SHP77 treated with DMSO at 0.1 percent for 48 hours (cell line): ENCODE measurements at regions not wholly inside any gene's neighbourhood (a gene's known extent, or its start where the extent isn't known, plus 50 kb on each side); places are given as distances from the start of the nearest gene placed in this dataset.

ENCODE experiments used
- DNase-seq: peaks from one replicate; lab custom pipeline; 2025; lab: John Stamatoyannopoulos, UW

DNA sequence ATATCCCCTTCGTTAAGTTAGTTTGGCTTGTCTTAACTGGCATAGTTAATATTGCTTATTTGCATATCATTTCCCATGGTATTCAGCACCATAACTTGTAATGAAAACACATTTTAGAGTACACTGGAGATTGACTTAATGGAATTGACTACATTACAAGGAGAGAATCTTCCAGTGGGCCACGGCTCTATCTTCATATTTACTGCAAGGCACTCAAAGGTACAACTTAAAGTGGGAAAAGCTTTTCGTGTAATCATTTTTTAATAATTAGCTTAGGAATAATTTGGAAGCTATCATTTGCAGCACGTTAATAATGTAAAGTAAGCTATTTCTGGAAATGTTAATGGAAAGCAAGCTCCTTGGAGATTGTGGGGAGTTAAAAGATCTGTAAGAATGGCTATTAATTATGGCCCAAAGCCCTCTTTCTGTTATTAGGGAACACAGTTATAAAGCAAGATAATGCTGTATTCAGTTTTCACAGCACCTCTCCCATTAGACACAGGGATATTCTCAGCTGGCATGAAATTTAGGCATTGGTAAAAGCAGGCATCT lies 551.5 kb upstream of the RGMA start:
- DNase-seq: no peak

DNA sequence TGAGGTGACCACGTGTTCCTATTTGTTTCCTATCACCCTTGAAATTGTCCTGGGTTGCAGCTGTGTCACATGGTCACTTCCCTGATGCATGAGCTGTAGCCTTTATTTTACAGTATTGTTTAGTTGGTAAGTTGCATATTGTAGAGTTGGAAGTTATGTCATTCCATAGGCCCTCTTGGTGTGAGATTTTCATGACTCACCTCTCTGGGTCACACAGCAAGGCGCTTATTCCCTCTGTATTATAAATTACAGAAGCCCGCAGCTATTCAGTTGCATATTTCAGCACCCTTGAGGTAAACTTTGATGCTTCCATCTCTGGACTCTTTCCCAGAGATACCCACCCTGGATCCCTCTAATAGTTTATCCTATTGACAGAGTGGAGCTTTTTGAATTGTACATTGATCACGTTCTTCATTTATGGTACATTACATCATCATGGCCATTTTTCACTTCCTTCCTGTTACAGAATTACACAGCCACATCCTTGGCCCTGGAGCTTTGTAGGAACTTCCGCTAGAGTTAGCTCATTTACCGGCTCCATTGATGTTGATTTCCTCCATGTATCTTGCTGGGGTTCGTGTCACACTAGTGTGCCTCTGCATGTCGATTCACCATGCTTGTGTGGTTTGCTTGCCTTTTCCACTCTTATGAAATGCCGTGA lies 543.1 kb upstream of the RGMA start:
- no peak for DNase-seq

DNA sequence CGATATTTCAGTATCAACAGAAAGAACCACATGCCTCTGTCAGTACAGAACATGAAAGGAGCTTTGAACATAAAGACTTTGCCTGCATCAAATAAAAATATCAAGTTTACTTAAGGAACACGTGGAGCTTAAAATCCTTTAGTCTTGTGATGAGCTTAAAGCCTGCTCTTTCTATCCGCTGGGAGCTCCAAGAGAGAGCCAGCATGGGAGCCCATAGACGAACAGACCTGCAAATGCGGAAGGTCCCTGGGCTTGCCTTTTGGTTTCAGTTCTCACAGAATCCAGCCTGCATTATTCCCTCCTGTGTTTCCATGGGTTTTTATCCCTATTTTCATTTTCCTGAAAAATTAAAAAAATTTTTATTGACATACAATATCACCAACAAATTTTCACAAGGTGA lies 530.6 kb upstream of the RGMA start:
- no peak for DNase-seq

DNA sequence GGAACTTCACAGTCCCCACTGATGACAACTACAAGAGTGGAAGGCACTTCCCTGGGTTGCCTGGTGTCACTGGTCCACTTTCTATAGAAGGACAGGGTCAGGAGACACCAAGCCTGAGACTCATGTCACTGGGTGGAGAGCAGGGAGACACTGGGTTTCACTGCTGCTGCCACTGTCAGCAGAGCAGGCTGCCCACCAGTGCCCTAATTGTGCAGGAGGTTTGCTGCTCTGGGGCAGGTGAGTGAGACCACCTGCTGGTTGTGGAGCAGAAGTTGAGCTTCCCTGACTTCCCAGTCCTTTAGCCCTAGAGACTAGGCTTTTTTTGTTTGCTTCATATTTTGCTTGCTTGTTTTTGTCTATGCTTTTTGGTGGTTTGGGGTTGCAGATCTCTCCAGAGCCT lies 528.4 kb upstream of the RGMA start:
- no peak for DNase-seq

DNA sequence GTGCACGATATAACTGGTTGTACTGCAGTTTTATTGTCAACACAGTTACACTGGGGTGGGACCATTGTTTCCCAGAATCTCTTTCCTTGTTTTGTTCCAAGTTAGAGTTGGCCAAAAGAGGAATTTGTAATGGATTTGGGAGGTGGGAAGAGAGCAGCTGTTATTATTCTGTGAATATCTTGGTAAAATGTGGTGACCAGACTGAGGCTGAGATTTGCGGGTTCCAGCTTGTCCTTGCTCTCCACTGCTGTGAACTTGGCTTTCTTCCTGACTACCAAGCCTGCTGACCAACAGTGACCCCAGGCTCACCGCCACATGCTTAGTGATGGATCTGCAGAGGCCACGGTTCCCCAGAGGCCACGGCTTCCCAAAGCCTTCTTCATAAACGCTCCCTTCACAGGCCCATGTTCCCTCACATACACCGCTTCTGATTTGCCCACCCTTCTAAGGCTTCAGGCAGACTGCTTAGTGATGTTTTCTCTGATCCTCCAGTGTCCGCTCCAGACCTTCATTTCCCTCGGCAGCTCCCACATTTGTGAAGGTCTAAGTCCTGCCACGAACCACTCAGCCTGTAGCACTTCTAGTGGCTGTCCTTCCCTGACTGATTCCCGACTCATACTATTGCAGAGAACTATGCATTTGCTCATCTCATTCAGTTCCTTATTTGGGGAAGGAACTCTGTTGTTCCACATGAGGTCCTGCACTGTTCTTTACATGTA lies 525.5 kb upstream of the RGMA start:
- no peak for DNase-seq

DNA sequence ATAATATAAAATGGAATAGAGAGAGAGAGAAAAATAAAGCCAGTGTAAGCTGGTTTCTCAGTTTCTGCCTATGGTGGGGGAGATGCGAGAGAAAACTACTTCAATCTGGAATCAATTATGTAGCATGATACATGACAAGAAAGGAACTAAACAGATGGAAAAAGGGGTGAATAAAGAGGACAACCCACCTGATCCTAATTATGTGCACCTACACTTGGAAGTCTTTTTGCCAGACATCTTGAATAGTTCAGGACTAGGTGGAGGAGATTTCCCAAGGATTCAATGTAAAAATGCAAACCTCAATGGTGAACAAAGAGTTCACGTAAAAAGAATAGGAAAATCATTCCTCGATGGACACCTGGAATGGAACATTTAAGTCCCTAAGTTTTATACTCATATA lies 524.4 kb upstream of the RGMA start:
- DNase-seq: no peak

DNA sequence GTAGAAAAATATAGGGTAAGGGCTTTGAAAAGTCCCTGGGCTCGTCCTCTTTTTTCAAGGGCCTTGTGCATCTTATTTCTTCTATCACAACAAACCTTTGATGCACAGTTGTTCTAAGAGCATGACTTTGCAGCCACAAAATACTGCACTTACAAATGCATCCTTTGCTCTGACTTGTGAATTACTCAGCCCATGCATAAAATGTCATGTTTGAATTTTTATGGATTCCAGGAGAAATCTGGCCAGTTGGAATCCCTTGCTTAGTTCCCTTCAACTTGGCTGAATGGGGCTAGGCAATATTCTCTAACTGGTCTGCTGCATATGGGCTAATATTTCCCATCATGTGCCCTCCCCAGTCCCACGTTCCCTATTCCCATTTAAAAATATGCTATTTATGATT lies 523.9 kb upstream of the RGMA start:
- DNase-seq: no peak

DNA sequence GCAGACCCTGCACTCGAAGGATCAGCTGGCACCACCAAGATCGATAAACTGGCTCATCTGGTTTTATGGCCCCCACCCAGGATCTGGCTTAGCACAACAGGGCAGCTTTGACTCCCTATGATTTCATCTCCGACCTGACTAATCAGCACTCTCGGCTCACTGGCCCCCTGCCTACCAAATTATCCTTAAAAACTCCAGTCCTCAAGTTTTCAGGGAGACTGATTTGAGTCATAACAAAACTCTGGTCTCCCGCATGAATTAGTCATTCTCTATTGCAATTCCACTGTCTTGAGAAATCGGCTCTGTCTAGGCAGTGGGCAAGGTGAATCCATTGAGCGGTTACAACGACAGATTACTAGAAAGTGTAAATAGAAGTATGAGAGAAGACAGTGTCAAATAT lies 521.9 kb upstream of the RGMA start:
- no peak for DNase-seq

DNA sequence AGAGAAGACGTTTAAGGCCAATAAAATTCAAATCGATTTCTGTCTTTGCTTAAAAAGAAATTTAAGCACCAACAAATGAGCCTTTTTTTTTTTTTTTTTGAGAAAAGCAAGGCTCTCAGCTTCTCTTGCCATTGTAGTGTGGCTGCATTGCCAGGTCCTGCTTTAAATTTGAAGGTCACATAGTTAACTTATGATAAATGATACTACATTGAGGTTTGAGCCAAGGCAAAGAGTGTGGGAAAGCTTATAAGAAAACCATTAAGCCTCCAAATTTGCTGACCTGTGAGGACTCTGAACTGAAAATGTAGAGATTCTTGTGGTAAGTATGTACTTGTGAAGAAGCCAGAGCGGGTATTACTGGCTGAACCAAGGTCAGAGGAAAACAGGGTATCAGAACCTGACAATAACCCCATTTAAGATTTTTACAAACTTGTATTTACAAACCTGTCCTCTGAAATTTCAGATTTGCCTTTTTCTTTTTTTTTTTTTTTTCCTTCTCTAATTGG lies 519.7 kb upstream of the RGMA start:
- DNase-seq: no peak

DNA sequence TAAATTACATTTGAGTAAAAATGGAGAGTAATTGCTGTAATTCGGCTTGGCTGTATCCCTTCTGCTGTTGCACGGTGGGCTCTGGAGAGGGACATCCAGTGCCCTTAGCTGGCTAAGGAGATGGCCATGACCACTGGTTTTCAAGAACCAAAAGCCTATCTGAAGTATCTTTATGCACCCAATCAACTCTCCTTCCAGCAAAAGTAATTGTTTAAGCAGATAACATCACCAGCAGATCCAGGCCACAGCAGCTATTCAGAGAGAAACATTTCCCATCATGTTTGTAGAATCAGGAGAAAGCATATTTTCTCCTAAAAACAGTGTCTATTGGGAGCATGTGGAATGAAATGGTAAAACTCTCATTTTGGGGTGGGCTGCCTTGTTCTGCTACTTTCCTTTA lies 514.5 kb upstream of the RGMA start:
- DNase-seq: no peak

DNA sequence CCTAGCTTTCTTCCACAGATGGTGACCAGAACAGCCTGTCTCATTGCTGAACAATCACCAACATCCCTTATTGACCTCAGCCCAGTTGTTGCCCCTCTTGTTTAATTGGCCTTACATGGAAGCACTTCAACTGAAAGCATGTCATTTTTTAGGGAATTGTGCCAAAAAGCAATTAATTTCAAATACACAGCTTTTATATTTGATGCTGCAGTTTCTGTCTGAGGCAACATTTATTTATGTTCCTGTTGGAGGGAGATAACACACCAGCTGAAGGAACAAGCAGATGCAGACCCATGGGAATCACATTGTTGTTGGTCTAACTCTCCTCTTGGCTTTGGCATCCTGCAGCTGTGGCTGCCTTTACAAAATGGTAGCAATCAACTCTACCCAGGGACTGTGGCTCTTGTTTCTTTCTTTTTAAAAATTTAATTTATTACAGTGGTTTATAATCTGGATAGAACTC lies 498.1 kb upstream of the RGMA start:
- DNase-seq: no peak

DNA sequence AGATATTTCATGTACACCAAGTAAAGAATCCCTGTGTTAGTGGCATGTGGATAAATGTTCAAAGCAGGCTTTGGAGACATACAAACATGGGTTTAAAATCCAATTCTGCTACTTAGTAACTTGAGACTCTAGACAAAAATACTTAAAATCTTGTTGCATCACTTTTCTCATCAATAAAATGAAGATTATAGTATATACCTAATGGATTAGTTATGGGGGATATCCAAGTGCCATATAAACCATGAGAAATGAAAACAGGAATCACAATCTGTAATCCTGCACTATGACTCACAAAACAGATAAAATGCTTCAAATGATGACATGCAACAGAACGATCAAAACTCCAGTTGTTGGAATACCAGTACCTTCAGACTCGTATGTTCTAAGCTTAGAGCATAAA lies 496.0 kb upstream of the RGMA start:
- DNase-seq: no peak

DNA sequence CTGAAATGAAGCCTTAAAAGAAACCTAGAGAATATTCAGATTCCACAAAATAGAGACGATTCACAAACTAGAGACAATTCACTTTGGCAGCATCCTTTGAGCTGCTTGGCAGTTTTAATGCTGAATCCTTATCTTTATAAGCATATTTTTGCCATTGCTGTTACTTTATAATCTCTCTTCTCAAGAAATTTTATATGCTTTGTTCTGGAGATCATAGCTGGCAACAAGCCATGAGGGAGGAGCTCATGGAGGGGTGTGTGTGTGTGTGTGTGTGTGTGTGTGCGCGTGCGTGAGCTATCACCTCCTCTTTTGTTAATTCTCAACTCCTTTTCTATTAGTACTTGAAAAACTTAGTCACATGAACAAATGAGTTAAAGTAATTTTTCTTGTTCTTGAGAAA lies 495.0 kb upstream of the RGMA start:
- no peak for DNase-seq

DNA sequence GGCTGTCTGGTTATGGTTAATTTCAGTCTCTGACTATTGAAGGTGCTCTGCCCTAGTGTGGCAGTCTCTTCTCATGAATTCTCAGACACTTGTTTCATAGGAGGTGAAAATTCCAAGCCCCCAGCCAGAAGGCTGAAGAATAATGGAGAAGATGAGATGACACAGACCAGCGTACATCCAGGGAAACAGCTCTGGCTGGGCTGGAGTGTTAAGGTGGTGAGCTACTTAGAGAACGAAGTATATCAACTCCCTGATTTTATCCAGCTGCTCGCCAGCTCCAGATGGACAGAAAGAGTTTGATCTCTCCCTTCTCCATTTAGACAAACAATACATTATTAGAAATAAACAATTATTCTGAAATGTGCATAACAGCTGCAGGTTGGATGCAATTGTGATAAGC lies 494.5 kb upstream of the RGMA start:
- DNase-seq: no peak

DNA sequence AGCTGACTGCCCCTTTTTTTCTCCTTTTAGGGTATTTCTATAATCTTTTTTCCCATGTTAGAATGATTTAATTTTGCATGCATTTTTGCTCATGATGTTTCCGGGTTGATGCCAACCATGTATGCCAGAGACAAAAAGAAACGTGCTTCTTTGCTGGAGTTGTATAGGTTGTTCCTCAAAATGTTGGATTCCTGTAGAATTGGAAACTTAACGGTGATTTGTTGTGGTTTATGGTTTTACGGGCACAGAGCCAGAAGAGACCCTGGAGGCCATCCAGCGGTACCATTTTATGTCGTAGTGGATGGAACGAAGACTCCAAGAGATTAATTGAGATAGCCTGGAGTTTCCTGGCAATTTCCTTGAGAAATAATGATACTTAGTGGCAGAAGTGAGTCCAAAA lies 481.5 kb upstream of the RGMA start:
- no peak for DNase-seq

DNA sequence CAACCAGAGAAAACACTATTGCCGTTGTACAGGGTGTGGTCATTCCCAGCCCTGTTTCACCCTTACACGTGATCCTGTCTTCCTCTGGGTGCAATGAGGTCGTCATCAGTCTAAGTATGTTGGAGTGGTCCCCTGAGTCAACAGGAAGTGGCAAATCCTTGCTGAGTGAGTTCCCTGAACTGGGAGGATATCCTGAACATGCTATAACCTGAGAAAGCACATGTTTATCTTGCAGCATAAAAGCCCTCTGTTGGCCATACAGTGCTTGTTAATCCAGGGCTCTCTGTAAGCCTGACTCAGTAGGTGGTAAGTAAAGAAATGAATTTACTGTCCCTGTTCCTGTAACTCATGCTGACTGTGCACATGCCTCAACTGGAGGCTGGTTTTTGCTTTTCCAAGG lies 477.8 kb upstream of the RGMA start:
- DNase-seq: no peak

DNA sequence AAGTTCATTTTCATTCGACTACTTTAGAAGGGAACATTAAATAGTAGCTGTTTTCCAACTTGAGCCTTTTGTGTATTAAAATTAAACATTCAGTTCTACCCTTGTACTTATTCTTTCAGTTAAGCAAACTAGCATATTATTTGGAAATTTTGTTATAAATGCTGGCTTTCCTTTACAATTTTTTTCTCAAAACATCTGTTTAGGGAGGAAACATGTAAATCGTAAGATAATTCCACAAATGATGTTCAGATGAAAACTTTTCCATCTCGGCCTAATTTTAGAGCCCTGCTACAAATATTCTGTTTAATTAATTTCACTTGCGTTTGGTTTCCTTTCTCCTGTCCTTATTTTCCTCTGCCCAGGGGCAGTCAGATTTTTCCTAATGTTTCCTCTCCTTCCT lies 476.2 kb upstream of the RGMA start:
- no peak for DNase-seq

DNA sequence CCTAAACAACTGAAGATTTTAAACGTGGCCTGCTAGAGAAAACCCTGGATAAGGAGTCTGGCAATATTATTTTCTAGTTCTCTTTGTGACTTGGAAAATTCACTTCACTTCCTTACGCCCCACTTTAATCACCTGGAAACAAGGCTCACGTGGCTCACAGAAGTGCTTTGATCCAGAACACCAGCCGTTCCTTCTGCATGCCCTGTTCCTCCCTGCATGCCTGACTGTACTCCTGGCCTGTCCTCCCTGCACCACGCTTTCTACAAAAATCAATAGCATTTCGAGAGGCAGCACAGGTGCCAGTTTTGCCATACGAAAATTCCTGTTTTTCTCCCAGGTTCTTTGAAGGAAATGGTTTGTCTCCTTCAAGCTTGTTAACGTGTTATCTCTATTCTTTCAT lies 474.2 kb upstream of the RGMA start:
- DNase-seq: no peak

DNA sequence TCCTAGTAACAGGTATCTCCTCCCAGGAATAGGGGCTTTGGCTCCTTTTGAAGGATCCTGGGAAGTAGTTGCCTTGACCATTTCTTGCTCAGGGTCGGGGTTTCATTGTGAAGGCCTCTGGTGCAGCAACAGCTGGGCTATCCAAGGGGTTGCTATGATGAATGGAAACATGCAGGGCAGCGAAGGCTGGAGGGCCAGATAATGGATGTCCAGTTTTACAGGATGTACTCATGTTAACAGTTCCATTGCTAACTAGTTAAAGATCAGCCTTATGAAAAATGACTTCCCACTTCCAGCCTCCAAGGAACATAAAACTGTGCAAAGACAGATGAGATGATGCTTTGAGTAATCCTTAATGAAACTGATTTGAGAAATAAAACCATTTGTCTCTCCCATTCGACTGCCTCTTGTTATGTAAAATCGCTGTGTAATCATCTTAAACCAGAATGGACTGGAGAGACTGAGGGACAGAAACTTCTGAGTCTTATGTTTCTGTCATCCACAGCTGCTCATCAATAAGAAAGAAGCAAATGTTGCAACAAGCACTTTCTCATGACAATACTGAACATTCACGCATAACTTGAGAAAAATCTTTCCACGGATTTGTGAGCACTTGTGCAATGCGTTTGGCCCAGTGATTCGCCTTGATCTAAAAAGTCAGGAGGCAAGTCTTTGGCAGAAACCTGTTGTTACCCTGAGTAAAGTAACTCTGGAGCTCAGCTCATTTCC lies 473.5 kb upstream of the RGMA start:
- no peak for DNase-seq

DNA sequence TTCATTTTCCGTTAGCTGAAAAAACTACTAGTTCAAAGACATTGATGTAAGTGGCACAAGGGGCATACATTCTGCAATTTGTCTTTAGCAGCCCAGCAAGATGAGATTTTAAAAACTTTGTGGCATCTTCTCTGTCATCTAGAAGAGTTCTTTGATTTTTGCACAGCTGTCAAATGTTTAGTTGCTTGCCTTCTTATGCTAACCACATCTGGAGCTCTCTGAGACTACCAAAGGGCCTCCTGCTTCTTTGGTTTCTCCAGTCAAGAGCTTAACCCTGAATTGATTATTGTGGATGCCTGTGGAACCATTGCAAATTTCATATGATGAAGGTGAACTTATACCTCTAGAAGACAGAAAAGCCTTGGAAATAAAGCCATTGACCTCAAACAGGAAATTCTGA lies 468.7 kb upstream of the RGMA start:
- DNase-seq: no peak

DNA sequence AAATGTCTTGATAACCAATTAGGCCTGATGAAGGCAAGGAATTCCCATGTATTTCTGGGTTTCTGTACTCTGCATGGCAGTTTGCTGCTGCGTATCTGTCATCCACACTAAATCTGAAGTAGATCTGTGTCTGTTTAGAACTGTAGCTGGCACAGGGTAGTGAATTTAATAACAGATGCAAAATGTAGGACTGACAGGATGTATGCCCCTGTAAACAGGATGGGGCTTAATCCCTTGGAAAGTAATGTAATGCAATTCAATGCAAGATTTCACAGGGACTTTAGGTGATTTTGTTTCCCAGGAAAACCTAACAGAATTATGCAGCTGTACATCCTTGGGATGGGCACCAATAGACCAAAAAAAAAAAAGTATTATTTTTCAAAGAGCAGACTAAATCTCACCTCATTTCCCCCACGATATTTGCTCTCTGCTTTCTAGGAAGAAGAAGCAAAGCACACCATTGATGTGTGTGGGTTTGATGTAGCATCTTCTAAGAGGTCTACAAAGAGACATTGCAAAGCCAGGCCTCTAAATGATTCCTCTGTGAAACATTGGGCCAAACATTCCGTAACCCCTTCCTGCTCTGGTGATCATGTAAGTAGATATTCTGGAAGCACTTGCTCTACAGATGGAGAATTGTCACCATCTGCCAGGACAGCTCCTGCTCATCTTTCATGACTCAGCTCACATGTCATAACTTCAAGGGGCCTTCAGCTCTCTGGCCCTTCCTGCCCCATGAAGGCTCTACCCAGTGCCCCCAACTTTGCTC lies 464.3 kb upstream of the RGMA start:
- DNase-seq: no peak

DNA sequence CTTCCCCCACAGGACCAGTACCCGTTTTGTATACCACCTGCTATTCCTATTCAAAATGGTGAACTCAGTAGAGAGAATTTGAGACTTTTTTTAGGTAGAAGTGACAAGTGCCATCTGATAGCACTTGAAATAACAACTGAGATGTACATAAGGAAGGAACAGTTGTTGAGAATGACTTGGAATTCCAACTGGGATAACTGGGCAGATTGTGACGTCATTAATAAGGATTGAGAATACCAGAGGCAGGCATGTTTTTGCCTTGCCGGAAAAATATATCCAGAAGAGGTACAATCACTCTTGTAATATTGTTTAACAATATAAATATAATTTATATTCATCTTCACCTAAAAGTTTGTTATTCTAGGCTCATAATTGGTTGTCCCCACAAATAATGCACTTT lies 454.1 kb upstream of the RGMA start:
- no peak for DNase-seq
